ENCODE measurements at regions not wholly inside any gene's neighbourhood (a gene's known extent, or its start where the extent isn't known, plus 50 kb on each side); places are given as distances from the start of the nearest gene placed in this dataset.
"Not testable (repeated sequence)": the region's sequence is repeated elsewhere in the genome, so short reads cannot be mapped to it uniquely, and the experiment has no call there.

GRCh38 chr2:220370764-220371163, 743.3 kb downstream of the SLC4A3 start:
- ChIA-PET CTCF (no interaction called here), POLR2A (no interaction called here)
- Mint-ChIP-seq H3K27ac (no peak overlapping the region), H3K4me3 (no peak overlapping the region), H3K36me3 (no peaks in the 10 kb centered on the region), H3K27me3 (no peaks in the 10 kb centered on the region), H3K9me3 (peaks cover 0 to 4% (median 0%) of the 10 kb centered on the region in 11 donors), H3K4me1 (no peaks in the 10 kb centered on the region)
- no peaks in the 10 kb centered on the region for H3K36me3 ChIP-seq (ENCODE audit: control insufficient read depth in 2 of 3, insufficient read depth in 3 of 3, low read length in 3 of 3)
- H3K27ac ChIP-seq (ENCODE audit: low read depth, low read length), result no peak overlapping the region
- H3K4me1 ChIP-seq (ENCODE audit: control insufficient read depth in 2 of 2, insufficient read depth in 2 of 2, low read length in 2 of 2), result no peaks in the 10 kb centered on the region
- H3K4me3 ChIP-seq (ENCODE audit: low read length), result no peak overlapping the region
- no peak for ATAC-seq
- H3K9me3 ChIP-seq (ENCODE audit: control insufficient read depth in 2 of 3, low read length in 3 of 3), result no peaks in the 10 kb centered on the region
- DNase-seq, result no peak
- intact Hi-C loops (cut with micrococcal nuclease), result no loop called here
- H3K27me3 ChIP-seq (ENCODE audit: control insufficient read depth in 2 of 2, insufficient read depth in 2 of 2, low read length in 2 of 2), result no peaks in the 10 kb centered on the region

GRCh38 chr2:220371211-220371610, 743.8 kb downstream of the SLC4A3 start:
- ChIA-PET POLR2A (no interaction called here), CTCF (no interaction called here)
- Histone ChIP-seq H3K36me3 (ENCODE audit: control insufficient read depth in 2 of 3, insufficient read depth in 3 of 3, low read length in 3 of 3) (no peaks in the 10 kb centered on the region), H3K9me3 (ENCODE audit: control insufficient read depth in 2 of 3, low read length in 3 of 3) (no peaks in the 10 kb centered on the region), H3K27me3 (ENCODE audit: control insufficient read depth in 2 of 2, insufficient read depth in 2 of 2, low read length in 2 of 2) (no peaks in the 10 kb centered on the region), H3K4me1 (ENCODE audit: control insufficient read depth in 2 of 2, insufficient read depth in 2 of 2, low read length in 2 of 2) (no peaks in the 10 kb centered on the region), H3K4me3 (ENCODE audit: low read length) (no peak overlapping the region), H3K27ac (ENCODE audit: low read depth, low read length) (no peak overlapping the region)
- no peaks in the 10 kb centered on the region for H3K4me1 Mint-ChIP-seq
- no peak for ATAC-seq
- no peaks in the 10 kb centered on the region for H3K36me3 Mint-ChIP-seq
- no peaks in the 10 kb centered on the region for H3K27me3 Mint-ChIP-seq
- H3K9me3 Mint-ChIP-seq, result peaks cover 0 to 4% (median 0%) of the 10 kb centered on the region in 11 donors
- H3K27ac Mint-ChIP-seq, result no peak overlapping the region
- H3K4me3 Mint-ChIP-seq, result no peak overlapping the region
- intact Hi-C loops (cut with micrococcal nuclease), result no loop called here
- DNase-seq, result no peak

- Mint-ChIP-seq H3K4me3 (no peak overlapping the region), H3K27ac (no peak overlapping the region), H3K27me3 (no peaks in the 10 kb centered on the region), H3K4me1 (no peaks in the 10 kb centered on the region), H3K9me3 (peaks cover 0 to under 1% (median 0%) of the 10 kb centered on the region in 11 donors), H3K36me3 (no peaks in the 10 kb centered on the region)
- no peak overlapping the region for H3K27ac ChIP-seq (ENCODE audit: low read depth, low read length)
- H3K4me3 ChIP-seq (ENCODE audit: low read length), result no peak overlapping the region
- H3K36me3 ChIP-seq (ENCODE audit: control insufficient read depth in 2 of 3, insufficient read depth in 3 of 3, low read length in 3 of 3), result no peaks in the 10 kb centered on the region
- no peak for DNase-seq
- CTCF ChIA-PET, result no interaction called here
- intact Hi-C loops (cut with micrococcal nuclease), result no loop called here
- no peaks in the 10 kb centered on the region for H3K4me1 ChIP-seq (ENCODE audit: control insufficient read depth in 2 of 2, insufficient read depth in 2 of 2, low read length in 2 of 2)
- H3K27me3 ChIP-seq (ENCODE audit: control insufficient read depth in 2 of 2, insufficient read depth in 2 of 2, low read length in 2 of 2), result no peaks in the 10 kb centered on the region
- POLR2A ChIA-PET, result no interaction called here
- H3K9me3 ChIP-seq (ENCODE audit: control insufficient read depth in 2 of 3, low read length in 3 of 3), result no peaks in the 10 kb centered on the region
- ATAC-seq, result no peak
Measured at GRCh38 chr2:220373878-220374277, 746.4 kb downstream of the SLC4A3 start.

GRCh38 chr2:220374282-220374681, 746.9 kb downstream of the SLC4A3 start:
- CTCF ChIA-PET, result no interaction called here
- no peak overlapping the region for H3K27ac ChIP-seq (ENCODE audit: low read depth, low read length)
- H3K27ac Mint-ChIP-seq, result no peak overlapping the region

GRCh38 chr2:220377482-220378155, 750.2 kb downstream of the SLC4A3 start:
- H3K36me3 Mint-ChIP-seq, result no peaks in the 10 kb centered on the region
- POLR2A ChIA-PET, result interaction anchor here (0.5 kb wide), 1 partner anchor 208 kb away, joined by 3 read pairs; no protein-coding TSS in a partner anchor

More at GRCh38 chr2:220374282-220374681, 746.9 kb downstream of the SLC4A3 start:
- no peaks in the 10 kb centered on the region for H3K36me3 ChIP-seq (ENCODE audit: control insufficient read depth in 2 of 3, insufficient read depth in 3 of 3, low read length in 3 of 3)
- DNase-seq, result no peak
- H3K9me3 Mint-ChIP-seq, result peaks cover 0 to 1% (median 0%) of the 10 kb centered on the region in 11 donors
- no peaks in the 10 kb centered on the region for H3K4me1 ChIP-seq (ENCODE audit: control insufficient read depth in 2 of 2, insufficient read depth in 2 of 2, low read length in 2 of 2)
- H3K4me1 Mint-ChIP-seq, result no peaks in the 10 kb centered on the region
- H3K4me3 ChIP-seq (ENCODE audit: low read length), result no peak overlapping the region
- no peak for ATAC-seq
- no peaks in the 10 kb centered on the region for H3K36me3 Mint-ChIP-seq
- H3K4me3 Mint-ChIP-seq, result no peak overlapping the region
- intact Hi-C loops (cut with micrococcal nuclease), result no loop called here
- no peaks in the 10 kb centered on the region for H3K27me3 Mint-ChIP-seq
- no peaks in the 10 kb centered on the region for H3K9me3 ChIP-seq (ENCODE audit: control insufficient read depth in 2 of 3, low read length in 3 of 3)
- no peaks in the 10 kb centered on the region for H3K27me3 ChIP-seq (ENCODE audit: control insufficient read depth in 2 of 2, insufficient read depth in 2 of 2, low read length in 2 of 2)
- POLR2A ChIA-PET, result no interaction called here

GRCh38 chr2:220387758-220388157, 760.3 kb downstream of the SLC4A3 start:
- H3K27me3 ChIP-seq (ENCODE audit: control insufficient read depth in 2 of 2, insufficient read depth in 2 of 2, low read length in 2 of 2), result not testable (repeated sequence)

More at GRCh38 chr2:220377482-220378155, 750.2 kb downstream of the SLC4A3 start:
- H3K4me1 Mint-ChIP-seq, result no peaks in the 10 kb centered on the region
- CTCF ChIA-PET, result no interaction called here
- no peak for DNase-seq
- Histone ChIP-seq H3K36me3 (ENCODE audit: control insufficient read depth in 2 of 3, insufficient read depth in 3 of 3, low read length in 3 of 3) (no peaks in the 10 kb centered on the region), H3K9me3 (ENCODE audit: control insufficient read depth in 2 of 3, low read length in 3 of 3) (no peaks in the 10 kb centered on the region), H3K27me3 (ENCODE audit: control insufficient read depth in 2 of 2, insufficient read depth in 2 of 2, low read length in 2 of 2) (no peaks in the 10 kb centered on the region), H3K27ac (ENCODE audit: low read depth, low read length) (no peak overlapping the region), H3K4me3 (ENCODE audit: low read length) (no peak overlapping the region), H3K4me1 (ENCODE audit: control insufficient read depth in 2 of 2, insufficient read depth in 2 of 2, low read length in 2 of 2) (no peaks in the 10 kb centered on the region)
- H3K4me3 Mint-ChIP-seq, result no peak overlapping the region
- H3K9me3 Mint-ChIP-seq, result peaks cover 0 to 19% (median 4%) of the 10 kb centered on the region in 11 donors
- H3K27me3 Mint-ChIP-seq, result no peaks in the 10 kb centered on the region
- no peak overlapping the region for H3K27ac Mint-ChIP-seq
- no peak for ATAC-seq
- intact Hi-C loops (cut with micrococcal nuclease), result no loop called here

GRCh38 chr2:220393711-220394110, 766.3 kb downstream of the SLC4A3 start:
- H3K27me3 Mint-ChIP-seq, result peaks cover 0 to 4% (median 0%) of the 10 kb centered on the region in 5 donors

More at GRCh38 chr2:220387758-220388157, 760.3 kb downstream of the SLC4A3 start:
- H3K4me3 ChIP-seq (ENCODE audit: low read length); CTCF ChIA-PET; H3K27ac ChIP-seq (ENCODE audit: low read depth, low read length); H3K4me1 Mint-ChIP-seq; H3K27ac Mint-ChIP-seq; H3K36me3 ChIP-seq (ENCODE audit: control insufficient read depth in 2 of 3, insufficient read depth in 3 of 3, low read length in 3 of 3); H3K27me3 Mint-ChIP-seq; H3K36me3 Mint-ChIP-seq; intact Hi-C loops (cut with micrococcal nuclease); H3K9me3 ChIP-seq (ENCODE audit: control insufficient read depth in 2 of 3, low read length in 3 of 3); DNase-seq; H3K4me1 ChIP-seq (ENCODE audit: control insufficient read depth in 2 of 2, insufficient read depth in 2 of 2, low read length in 2 of 2); POLR2A ChIA-PET; ATAC-seq; H3K4me3 Mint-ChIP-seq: not testable (repeated sequence)
- peaks cover 0 to 20% (median 9%) of the 10 kb centered on the region in 11 donors for H3K9me3 Mint-ChIP-seq

More at GRCh38 chr2:220393711-220394110, 766.3 kb downstream of the SLC4A3 start:
- no peak overlapping the region for H3K27ac ChIP-seq (ENCODE audit: low read depth, low read length)
- H3K9me3 ChIP-seq (ENCODE audit: control insufficient read depth in 2 of 3, low read length in 3 of 3), result no peaks in the 10 kb centered on the region
- ChIA-PET POLR2A (no interaction called here), CTCF (no interaction called here)
- ATAC-seq (no peak), DNase-seq (no peak)
- intact Hi-C loops (cut with micrococcal nuclease), result no loop called here
- Mint-ChIP-seq H3K4me1 (no peaks in the 10 kb centered on the region), H3K27ac (no peak overlapping the region), H3K4me3 (no peak overlapping the region), H3K36me3 (no peaks in the 10 kb centered on the region), H3K9me3 (peaks cover 0 to 6% (median under 1%) of the 10 kb centered on the region in 11 donors)
- H3K27me3 ChIP-seq (ENCODE audit: control insufficient read depth in 2 of 2, insufficient read depth in 2 of 2, low read length in 2 of 2), result no peaks in the 10 kb centered on the region
- no peaks in the 10 kb centered on the region for H3K36me3 ChIP-seq (ENCODE audit: control insufficient read depth in 2 of 3, insufficient read depth in 3 of 3, low read length in 3 of 3)
- no peak overlapping the region for H3K4me3 ChIP-seq (ENCODE audit: low read length)
- H3K4me1 ChIP-seq (ENCODE audit: control insufficient read depth in 2 of 2, insufficient read depth in 2 of 2, low read length in 2 of 2), result no peaks in the 10 kb centered on the region
